VCaP (cell line): ENCODE measurements at regions not wholly inside any gene's neighbourhood (a gene's known extent, or its start where the extent isn't known, plus 50 kb on each side); places are given as distances from the start of the nearest gene placed in this dataset.

Experiments
- H3K27ac ChIP-seq: fragments of 450-650 bp; 2 replicates; pipeline ENCODE4 v1.5.1; 2017
- CTCF ChIP-seq: fragments of 450-650 bp; conservative IDR thresholded peaks from 2 replicates; pipeline ENCODE4 v1.5.1; 2017; ENCODE audit warnings: mild to moderate bottlenecking, moderate library complexity

- H3K27ac ChIP-seq, result no peak overlapping the region
- TF ChIP-seq CTCF, result no peak
Measured at GRCh38 chr4:111652236-111652635, 493.0 kb upstream of the FAM241A start.

DNA sequence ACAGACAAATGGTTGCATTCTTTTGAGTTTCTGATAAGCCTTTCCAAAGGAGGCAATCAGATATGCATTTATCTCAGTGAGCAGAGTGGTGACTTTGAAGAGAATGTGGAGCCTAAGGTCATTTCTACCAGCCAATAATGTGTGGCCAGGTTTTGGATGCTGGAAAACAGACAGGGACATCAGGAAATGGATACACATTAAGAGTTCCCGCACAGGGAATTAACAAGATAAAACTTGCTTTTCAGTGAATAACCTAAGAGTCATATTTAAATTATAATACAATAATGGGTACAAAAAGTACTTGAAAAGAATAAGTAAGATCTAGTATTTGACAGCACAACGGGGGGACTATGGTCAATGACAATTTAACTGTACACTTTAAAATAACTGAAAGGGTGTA lies 492.3 kb upstream of the FAM241A start:
- no peak overlapping the region for H3K27ac ChIP-seq
- no peak for TF ChIP-seq CTCF

DNA sequence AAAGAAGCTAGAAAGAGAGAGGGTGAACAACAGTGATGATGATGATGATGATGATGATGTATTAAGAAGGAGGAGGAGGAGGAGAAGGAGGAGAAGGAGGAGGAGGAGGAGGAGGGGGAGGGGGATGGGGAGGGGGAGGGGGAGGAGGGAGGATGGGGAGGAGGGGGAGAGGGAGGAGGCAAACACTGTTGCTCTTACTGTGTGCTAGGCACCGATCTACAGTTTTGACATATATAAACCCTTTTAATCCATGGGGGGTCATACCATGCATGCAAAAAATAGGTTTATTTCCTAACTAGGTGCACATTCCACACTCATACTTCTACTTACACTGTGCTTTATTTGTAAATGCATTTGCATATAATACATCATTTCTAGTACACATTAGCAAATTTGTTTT lies 482.8 kb upstream of the FAM241A start:
- TF ChIP-seq CTCF, result no peak
- H3K27ac ChIP-seq, result no peak overlapping the region

DNA sequence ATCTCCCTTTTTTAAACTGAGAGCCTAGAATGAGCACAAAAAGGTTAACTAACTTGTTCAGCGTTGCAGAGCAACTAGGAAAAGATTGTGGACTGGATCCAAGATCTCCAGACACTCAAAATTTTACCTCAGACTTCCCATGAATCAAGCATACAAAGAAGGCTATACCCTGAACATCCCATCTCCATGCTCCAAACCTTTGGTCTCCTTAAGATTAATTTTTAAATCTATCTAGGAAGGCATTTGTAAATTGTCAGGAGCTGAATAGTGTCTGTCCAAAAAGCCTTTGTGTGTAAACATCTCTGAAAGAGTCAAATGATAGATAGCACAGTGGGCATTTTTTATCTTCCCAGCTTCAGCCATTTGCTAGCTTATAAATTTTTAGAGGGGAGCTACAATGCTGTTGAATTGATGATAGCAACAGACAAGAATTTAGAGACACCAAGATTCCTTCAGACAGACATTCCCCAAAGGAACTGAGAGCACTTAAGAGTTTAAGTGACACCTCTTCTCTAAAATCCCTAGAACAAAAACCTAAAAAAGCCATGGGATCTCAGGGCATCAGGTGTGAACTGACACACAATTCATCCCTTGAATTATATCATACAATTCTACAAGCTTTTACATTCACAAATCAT lies 480.8 kb upstream of the FAM241A start:
- no peak overlapping the region for H3K27ac ChIP-seq
- TF ChIP-seq CTCF, result no peak

GRCh38 chr4:111666826-111667360 lies 478.4 kb upstream of the FAM241A start:
- TF ChIP-seq CTCF, result no peak
- no peak overlapping the region for H3K27ac ChIP-seq

GRCh38 chr4:111671756-111672155 lies 473.5 kb upstream of the FAM241A start:
- TF ChIP-seq CTCF, result no peak
- no peak overlapping the region for H3K27ac ChIP-seq

DNA sequence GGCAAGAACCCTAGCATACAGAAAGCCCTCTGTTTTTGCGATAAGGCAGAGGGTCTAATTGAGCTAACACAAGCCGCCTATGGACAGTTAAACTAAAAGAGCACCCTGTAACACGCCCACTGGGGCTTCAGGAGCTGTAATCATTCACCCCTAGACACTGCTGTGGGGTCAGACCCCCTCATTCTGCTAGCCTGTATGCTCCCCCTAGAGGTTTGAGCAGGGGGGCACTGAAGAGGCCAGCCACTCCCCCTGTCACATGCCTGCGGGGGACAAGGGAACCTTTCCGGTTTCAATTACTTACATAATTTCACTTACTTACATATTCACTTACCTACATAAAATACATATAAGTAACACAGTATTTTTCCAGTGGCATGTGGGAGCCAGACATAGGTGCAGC lies 469.5 kb upstream of the FAM241A start:
- no peak overlapping the region for H3K27ac ChIP-seq
- no peak for TF ChIP-seq CTCF
